ENCODE measurements at regions not wholly inside any gene's neighbourhood (a gene's known extent, or its start where the extent isn't known, plus 50 kb on each side); places are given as distances from the start of the nearest gene placed in this dataset.
"Not testable (repeated sequence)": the region's sequence is repeated elsewhere in the genome, so short reads cannot be mapped to it uniquely, and the experiment has no call there.

DNA sequence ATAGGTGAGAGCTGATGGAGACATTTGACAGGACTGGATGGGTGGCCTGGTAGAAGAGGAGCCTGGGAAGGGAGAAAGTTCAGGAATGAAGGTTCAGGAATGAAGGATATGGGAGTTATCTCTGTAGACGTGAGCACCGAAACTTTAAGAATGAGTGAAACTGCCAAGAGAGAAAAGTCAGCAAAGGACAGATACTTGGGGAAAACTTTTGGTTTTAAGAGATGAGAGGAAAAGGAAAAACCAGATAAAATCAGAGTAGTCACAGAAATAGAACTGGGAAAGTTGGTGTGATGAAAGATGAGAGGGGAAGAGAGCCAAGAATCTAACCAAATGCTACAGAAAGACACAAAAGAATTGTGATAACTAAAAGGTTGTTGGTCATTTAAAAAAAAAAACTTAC, 88.9 kb downstream of the PRR15 start:
- Histone ChIP-seq H3K9me3 (ENCODE audit: control insufficient read depth, low read depth, low read length) (no peaks in the 10 kb centered on the region), H3K27me3 (ENCODE audit: control insufficient read depth, insufficient read depth, low read length) (no peaks in the 10 kb centered on the region), H3K27ac (ENCODE audit: low read length) (no peak overlapping the region), H3K4me1 (ENCODE audit: control insufficient read depth, low read depth, low read length) (no peaks in the 10 kb centered on the region), H3K36me3 (ENCODE audit: control insufficient read depth, low read depth, low read length) (no peaks in the 10 kb centered on the region), H3K4me3 (ENCODE audit: low read length) (no peak overlapping the region), H3K9ac (ENCODE audit: low read length) (no peak overlapping the region)

DNA sequence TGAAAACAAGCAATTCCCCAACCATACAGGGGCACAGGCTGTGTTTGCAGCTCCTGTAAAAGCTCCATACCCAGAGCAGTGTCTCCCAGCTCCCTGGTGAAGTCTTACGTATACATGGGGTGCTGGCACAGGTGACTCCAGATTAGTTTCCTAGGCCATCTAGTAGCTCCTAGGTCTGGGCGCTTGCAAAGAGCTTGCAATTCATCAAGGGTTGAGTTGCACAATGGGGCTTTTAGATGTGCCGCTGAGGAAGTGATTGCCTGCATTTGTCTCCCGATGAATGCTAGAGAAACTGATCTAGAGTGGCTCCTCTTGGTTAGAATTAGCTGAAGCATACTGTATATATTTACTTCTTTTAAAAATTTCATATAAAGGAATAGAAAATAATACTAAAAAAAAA, 90.7 kb downstream of the PRR15 start:
- H3K27me3 ChIP-seq (ENCODE audit: control insufficient read depth, insufficient read depth, low read length); H3K9ac ChIP-seq (ENCODE audit: low read length); H3K9me3 ChIP-seq (ENCODE audit: control insufficient read depth, low read depth, low read length); H3K4me1 ChIP-seq (ENCODE audit: control insufficient read depth, low read depth, low read length); H3K27ac ChIP-seq (ENCODE audit: low read length); H3K36me3 ChIP-seq (ENCODE audit: control insufficient read depth, low read depth, low read length); H3K4me3 ChIP-seq (ENCODE audit: low read length): not testable (repeated sequence)

DNA sequence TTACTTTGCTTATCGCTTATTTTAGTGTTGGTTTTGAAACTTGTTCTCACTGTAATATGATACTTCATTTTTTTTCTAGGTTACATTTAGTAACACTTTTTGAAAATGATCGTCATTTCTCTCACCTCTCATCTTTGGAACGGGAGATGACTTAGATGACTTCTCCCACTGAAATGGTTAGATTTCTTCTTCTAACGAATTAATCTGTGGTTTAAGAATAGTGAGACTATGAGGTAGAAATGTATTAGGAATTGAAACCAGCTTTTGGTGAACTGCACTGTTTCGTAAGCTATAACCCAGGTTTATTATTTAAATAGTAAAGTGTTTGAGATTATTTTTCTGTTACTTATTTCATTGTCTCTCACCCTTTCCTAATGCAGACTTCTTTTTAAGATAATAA, 93.7 kb downstream of the PRR15 start:
- Histone ChIP-seq H3K27me3 (ENCODE audit: control insufficient read depth, insufficient read depth, low read length) (no peaks in the 10 kb centered on the region), H3K27ac (ENCODE audit: low read length) (no peak overlapping the region), H3K4me1 (ENCODE audit: control insufficient read depth, low read depth, low read length) (no peaks in the 10 kb centered on the region), H3K9me3 (ENCODE audit: control insufficient read depth, low read depth, low read length) (no peaks in the 10 kb centered on the region), H3K36me3 (ENCODE audit: control insufficient read depth, low read depth, low read length) (no peaks in the 10 kb centered on the region), H3K9ac (ENCODE audit: low read length) (no peak overlapping the region), H3K4me3 (ENCODE audit: low read length) (no peak overlapping the region)

DNA sequence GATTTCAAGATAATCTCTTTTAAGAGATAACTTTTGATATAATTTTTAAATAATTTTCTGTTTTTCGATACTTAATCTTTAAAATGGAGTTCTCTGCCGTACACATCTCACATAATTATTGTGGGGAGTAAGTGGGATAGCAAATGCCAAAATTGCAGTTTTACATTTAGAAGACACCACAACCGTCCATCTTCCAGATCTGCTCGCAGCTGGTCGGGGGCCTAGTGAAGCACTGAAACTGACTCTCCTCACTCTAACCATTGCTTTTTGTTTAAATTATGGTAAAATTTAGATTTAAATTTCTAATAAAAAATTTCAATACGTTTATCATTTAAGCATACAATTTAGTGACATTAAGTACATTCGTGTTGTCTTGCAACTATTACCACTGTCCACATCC, 94.2 kb downstream of the PRR15 start:
- H3K27ac ChIP-seq (ENCODE audit: low read length) = no peak overlapping the region
- no peak overlapping the region for H3K4me3 ChIP-seq (ENCODE audit: low read length)
- H3K9me3 ChIP-seq (ENCODE audit: control insufficient read depth, low read depth, low read length) = no peaks in the 10 kb centered on the region
- no peaks in the 10 kb centered on the region for H3K27me3 ChIP-seq (ENCODE audit: control insufficient read depth, insufficient read depth, low read length)
- H3K9ac ChIP-seq (ENCODE audit: low read length) = no peak overlapping the region
- no peaks in the 10 kb centered on the region for H3K36me3 ChIP-seq (ENCODE audit: control insufficient read depth, low read depth, low read length)
- H3K4me1 ChIP-seq (ENCODE audit: control insufficient read depth, low read depth, low read length) = no peaks in the 10 kb centered on the region

DNA sequence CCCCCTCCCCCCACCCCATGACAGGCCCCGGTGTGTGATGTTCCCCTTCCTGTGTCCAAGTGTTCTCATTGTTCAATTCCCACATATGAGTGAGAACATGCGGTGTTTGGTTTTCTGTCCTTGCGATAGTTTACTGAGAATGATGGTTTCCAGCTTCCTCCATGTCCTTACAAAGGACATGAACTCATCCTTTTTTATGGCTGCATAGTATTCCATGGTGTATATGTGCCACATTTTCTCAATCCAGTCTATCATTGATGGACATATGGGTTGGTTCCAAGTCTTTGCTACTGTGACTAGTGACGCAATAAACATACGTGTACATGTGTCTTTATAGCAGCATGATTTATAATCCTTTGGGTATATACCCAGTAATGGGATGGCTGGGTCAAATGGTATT, 95.6 kb downstream of the PRR15 start:
- H3K4me3 ChIP-seq (ENCODE audit: low read length); H3K9me3 ChIP-seq (ENCODE audit: control insufficient read depth, low read depth, low read length); H3K9ac ChIP-seq (ENCODE audit: low read length); H3K27ac ChIP-seq (ENCODE audit: low read length); H3K4me1 ChIP-seq (ENCODE audit: control insufficient read depth, low read depth, low read length); H3K27me3 ChIP-seq (ENCODE audit: control insufficient read depth, insufficient read depth, low read length); H3K36me3 ChIP-seq (ENCODE audit: control insufficient read depth, low read depth, low read length): not testable (repeated sequence)

DNA sequence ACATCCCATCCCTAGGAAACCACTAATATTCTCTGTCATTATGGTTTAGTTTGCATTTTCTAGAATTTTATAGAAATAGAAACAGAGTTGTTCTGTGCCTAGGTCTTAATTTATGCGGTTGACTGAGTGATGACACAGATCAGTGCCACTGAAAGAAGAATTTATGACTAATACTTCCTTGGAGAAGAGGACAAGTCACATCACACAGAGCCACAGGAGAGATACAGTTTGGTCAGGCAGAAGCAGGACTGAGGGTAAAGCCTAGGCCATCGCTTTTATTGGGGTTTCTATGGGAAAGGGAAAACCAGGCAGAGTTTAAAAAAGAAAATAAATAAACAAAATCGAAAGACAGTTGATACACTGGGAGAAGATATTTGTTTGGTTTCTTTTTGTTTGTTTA, 99.3 kb downstream of the PRR15 start:
- not testable (repeated sequence) for H3K27me3 ChIP-seq (ENCODE audit: control insufficient read depth, insufficient read depth, low read length); H3K9ac ChIP-seq (ENCODE audit: low read length); H3K4me3 ChIP-seq (ENCODE audit: low read length); H3K9me3 ChIP-seq (ENCODE audit: control insufficient read depth, low read depth, low read length); H3K4me1 ChIP-seq (ENCODE audit: control insufficient read depth, low read depth, low read length); H3K36me3 ChIP-seq (ENCODE audit: control insufficient read depth, low read depth, low read length); H3K27ac ChIP-seq (ENCODE audit: low read length)

DNA sequence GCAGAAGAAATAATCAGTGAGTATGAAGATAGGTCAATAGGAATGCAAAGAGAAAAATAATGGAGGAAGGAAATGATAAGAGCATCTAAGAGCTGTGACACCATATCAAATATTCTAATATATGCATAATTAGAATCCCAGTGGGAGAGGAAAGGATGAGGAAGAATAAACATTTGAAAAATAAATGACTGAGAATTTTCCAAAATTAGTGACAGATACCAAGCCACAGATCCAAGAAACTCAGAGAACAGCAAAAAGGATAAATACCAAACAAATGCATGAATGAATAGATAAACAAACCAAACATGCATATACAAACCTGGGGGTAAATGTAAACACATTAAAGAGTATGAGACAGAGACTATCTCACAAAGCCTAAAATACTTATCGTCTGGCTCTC, 101.4 kb downstream of the PRR15 start:
- not testable (repeated sequence) for H3K4me1 ChIP-seq (ENCODE audit: control insufficient read depth, low read depth, low read length); H3K36me3 ChIP-seq (ENCODE audit: control insufficient read depth, low read depth, low read length); H3K9ac ChIP-seq (ENCODE audit: low read length); H3K4me3 ChIP-seq (ENCODE audit: low read length); H3K9me3 ChIP-seq (ENCODE audit: control insufficient read depth, low read depth, low read length); H3K27ac ChIP-seq (ENCODE audit: low read length); H3K27me3 ChIP-seq (ENCODE audit: control insufficient read depth, insufficient read depth, low read length)

DNA sequence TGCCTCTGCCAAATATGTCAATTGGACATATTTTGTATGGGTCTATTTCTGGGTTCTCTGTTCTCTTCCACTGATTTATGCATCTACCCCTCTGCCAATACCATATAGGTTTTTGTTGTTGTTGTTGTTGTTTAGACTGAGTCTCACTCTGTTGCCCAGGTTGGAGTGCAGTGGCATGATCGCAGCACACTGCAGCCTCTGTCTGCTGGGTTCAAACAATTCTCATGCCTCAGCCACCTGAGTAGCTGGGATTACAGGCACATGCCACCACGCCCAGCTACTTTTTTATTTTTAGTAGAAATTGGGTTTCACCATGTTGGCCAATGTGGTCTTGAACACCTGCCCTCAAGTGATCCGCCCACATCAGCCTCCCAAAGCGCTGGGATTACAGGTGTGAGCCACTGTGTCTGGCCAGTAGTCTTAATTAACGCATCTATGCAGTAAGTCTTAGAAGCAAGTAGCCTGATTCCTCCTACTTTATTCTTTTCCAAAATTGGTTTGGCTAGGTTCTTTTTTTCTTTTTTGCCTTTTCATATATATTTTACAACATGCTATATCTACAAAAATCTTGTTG, 103.5 kb downstream of the PRR15 start:
- not testable (repeated sequence) for H3K36me3 ChIP-seq (ENCODE audit: control insufficient read depth, low read depth, low read length); H3K27me3 ChIP-seq (ENCODE audit: control insufficient read depth, insufficient read depth, low read length); H3K4me1 ChIP-seq (ENCODE audit: control insufficient read depth, low read depth, low read length); H3K4me3 ChIP-seq (ENCODE audit: low read length); H3K9me3 ChIP-seq (ENCODE audit: control insufficient read depth, low read depth, low read length); H3K27ac ChIP-seq (ENCODE audit: low read length); H3K9ac ChIP-seq (ENCODE audit: low read length)

DNA sequence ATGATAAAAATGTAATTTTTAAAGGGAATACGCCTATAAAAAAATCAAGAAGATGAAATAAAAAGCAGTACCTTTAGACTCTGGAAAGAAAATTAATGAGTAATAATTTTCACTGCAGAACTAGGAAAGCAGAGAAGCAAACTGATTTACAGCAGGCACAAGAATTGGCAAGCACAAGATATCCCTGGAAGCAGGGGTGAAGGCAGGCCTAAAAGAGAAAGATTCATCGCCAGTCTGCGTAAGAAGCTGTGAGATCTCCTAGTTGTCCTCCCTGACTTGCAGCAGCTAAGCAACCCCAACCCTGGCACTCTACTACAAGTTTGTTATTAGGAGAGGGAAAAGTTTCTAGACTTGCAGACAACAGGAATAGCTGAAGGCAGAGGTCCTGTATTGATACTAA, 107.7 kb downstream of the PRR15 start:
- not testable (repeated sequence) for H3K27me3 ChIP-seq (ENCODE audit: control insufficient read depth, insufficient read depth, low read length); H3K27ac ChIP-seq (ENCODE audit: low read length); H3K4me3 ChIP-seq (ENCODE audit: low read length); H3K36me3 ChIP-seq (ENCODE audit: control insufficient read depth, low read depth, low read length); H3K9ac ChIP-seq (ENCODE audit: low read length); H3K4me1 ChIP-seq (ENCODE audit: control insufficient read depth, low read depth, low read length); H3K9me3 ChIP-seq (ENCODE audit: control insufficient read depth, low read depth, low read length)

DNA sequence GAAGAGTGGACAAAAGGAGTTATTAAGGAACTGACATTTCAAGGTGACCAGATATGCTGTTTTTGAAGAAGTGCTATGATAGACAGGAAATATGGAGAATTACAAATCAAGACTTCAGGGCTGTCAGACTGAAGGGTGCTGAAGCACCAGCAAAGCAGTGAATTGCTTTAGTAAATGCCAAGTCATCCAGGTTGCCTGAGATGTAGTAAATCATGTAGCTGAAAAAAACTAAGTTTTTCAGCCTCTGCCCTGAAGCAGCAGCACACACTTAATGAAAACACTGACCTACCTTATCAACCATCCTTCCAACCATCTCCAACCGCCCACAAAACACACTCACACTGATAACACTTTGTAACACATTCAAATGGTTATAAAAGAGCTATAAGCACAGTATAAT, 110.0 kb downstream of the PRR15 start:
- not testable (repeated sequence) for H3K9ac ChIP-seq (ENCODE audit: low read length); H3K9me3 ChIP-seq (ENCODE audit: control insufficient read depth, low read depth, low read length); H3K27ac ChIP-seq (ENCODE audit: low read length); H3K4me3 ChIP-seq (ENCODE audit: low read length); H3K36me3 ChIP-seq (ENCODE audit: control insufficient read depth, low read depth, low read length); H3K27me3 ChIP-seq (ENCODE audit: control insufficient read depth, insufficient read depth, low read length); H3K4me1 ChIP-seq (ENCODE audit: control insufficient read depth, low read depth, low read length)

DNA sequence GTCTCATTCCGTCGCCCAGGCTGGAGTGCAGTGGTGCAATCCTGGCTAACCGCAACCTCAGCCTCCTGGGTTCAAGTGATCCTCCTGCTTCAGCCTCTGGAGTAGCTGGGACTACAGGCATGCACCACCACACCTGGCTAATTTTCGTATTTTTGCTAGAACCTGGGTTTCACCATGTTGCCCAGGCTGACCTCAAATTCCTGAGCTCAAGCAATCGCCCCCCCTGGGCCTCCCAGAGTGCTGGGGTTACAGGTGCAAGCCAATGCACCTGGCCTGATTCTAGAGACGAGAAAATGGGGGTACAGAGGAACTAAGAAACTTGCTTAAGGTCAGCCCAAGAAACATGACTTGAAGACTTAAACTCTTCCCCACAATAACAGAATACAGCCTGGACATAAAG, 111.0 kb downstream of the PRR15 start:
- not testable (repeated sequence) for H3K9me3 ChIP-seq (ENCODE audit: control insufficient read depth, low read depth, low read length); H3K36me3 ChIP-seq (ENCODE audit: control insufficient read depth, low read depth, low read length); H3K27ac ChIP-seq (ENCODE audit: low read length); H3K4me3 ChIP-seq (ENCODE audit: low read length); H3K27me3 ChIP-seq (ENCODE audit: control insufficient read depth, insufficient read depth, low read length); H3K4me1 ChIP-seq (ENCODE audit: control insufficient read depth, low read depth, low read length); H3K9ac ChIP-seq (ENCODE audit: low read length)

DNA sequence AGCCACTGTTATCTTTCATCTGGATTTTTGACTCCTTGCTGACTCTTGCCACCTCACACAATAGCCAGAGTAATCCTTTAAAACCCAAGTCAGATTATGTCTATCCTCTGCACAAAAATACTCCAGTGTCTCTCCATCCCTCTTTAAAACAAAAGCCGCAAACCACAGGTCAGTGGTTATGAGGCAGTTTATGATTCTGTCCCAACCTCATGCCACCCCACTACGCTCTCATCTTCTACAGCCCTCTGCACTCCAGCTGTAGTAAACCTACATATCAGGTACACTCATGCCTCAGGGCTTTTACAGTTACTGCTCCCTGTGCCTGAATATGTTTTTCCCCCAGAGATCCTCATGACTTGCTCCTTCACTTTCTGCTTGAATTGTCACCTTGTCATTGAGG, 113.6 kb downstream of the PRR15 start:
- H3K4me3 ChIP-seq (ENCODE audit: low read length); H3K4me1 ChIP-seq (ENCODE audit: control insufficient read depth, low read depth, low read length); H3K9ac ChIP-seq (ENCODE audit: low read length); H3K9me3 ChIP-seq (ENCODE audit: control insufficient read depth, low read depth, low read length); H3K27me3 ChIP-seq (ENCODE audit: control insufficient read depth, insufficient read depth, low read length); H3K36me3 ChIP-seq (ENCODE audit: control insufficient read depth, low read depth, low read length); H3K27ac ChIP-seq (ENCODE audit: low read length): not testable (repeated sequence)

DNA sequence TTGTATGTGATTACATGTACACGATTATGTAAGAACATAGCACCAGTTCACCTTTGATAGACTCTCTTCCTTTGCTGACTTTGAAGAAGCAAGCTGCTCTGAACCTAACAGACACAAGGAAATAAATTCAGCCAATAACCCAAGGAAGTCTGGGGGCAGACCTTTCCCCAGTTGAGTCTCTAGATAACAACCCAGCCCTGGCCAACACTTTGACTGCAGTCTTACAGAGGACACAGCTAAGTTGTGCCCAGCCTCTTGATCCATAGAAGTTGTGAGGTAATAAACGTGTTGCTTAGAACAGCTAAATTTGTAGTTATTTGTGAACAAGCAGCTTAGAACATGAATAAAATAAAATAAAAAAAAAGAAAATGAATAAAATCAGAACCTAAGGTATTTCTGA, 116.3 kb downstream of the PRR15 start:
- H3K9ac ChIP-seq (ENCODE audit: low read length); H3K36me3 ChIP-seq (ENCODE audit: control insufficient read depth, low read depth, low read length); H3K4me3 ChIP-seq (ENCODE audit: low read length); H3K27me3 ChIP-seq (ENCODE audit: control insufficient read depth, insufficient read depth, low read length); H3K27ac ChIP-seq (ENCODE audit: low read length); H3K9me3 ChIP-seq (ENCODE audit: control insufficient read depth, low read depth, low read length); H3K4me1 ChIP-seq (ENCODE audit: control insufficient read depth, low read depth, low read length): not testable (repeated sequence)

All from iPS-18a (cell line).